Astrocyte (in vitro differentiated cells and primary cell): ENCODE measurements at regions not wholly inside any gene's neighbourhood (a gene's known extent, or its start where the extent isn't known, plus 50 kb on each side); places are given as distances from the start of the nearest gene placed in this dataset.
A peak's percentile ranks its signal among the peaks of the same experiment; 100 is the strongest.

Experiments used
- DNase-seq: peaks from one replicate; pipeline ENCODE4 v3.0.0-alpha.2; 2010; ENCODE audit warnings: low read depth
- FAIRE-seq: peaks from 2 replicates; lab custom pipeline; 2011; peaks lifted over from hg19 to GRCh38; lab: Jason Lieb, UNC
- H2AFZ ChIP-seq: 2 replicates; pipeline ENCODE4 v1.6.0; 2012; ENCODE audit warnings: low read depth, low read length, inconsistent platforms
- H3K27ac ChIP-seq: 2 replicates; pipeline ENCODE4 v1.5.1; 2011; ENCODE audit warnings: low read depth, low read length, inconsistent platforms
- H3K27me3 ChIP-seq: 2 replicates; pipeline ENCODE4 v1.6.0; 2011; ENCODE audit warnings: low read length, inconsistent platforms; ENCODE audit not compliant: insufficient read depth
- H3K36me3 ChIP-seq: 2 replicates; pipeline ENCODE4 v1.5.1; 2011; ENCODE audit warnings: low read length, inconsistent platforms; ENCODE audit not compliant: insufficient read depth
- H3K4me1 ChIP-seq: 2 replicates; pipeline ENCODE4 v1.5.1; 2011; ENCODE audit warnings: low read length, inconsistent platforms; ENCODE audit not compliant: insufficient read depth
- H3K4me2 ChIP-seq: 2 replicates; pipeline ENCODE4 v1.6.0; 2012; ENCODE audit warnings: low read length, inconsistent platforms
- H3K4me3 ChIP-seq: 2 replicates; pipeline ENCODE4 v1.5.1; 2011; ENCODE audit warnings: low read depth, mild to moderate bottlenecking, low read length, inconsistent platforms; ENCODE audit not compliant: insufficient read depth
- H3K79me2 ChIP-seq: 2 replicates; pipeline ENCODE4 v1.6.0; 2012; ENCODE audit warnings: mild to moderate bottlenecking, low read length, inconsistent platforms; ENCODE audit not compliant: insufficient read depth
- H3K9ac ChIP-seq: 2 replicates; pipeline ENCODE4 v1.6.0; 2012; ENCODE audit warnings: mild to moderate bottlenecking, low read length, inconsistent platforms
- H3K9me3 ChIP-seq: 2 replicates; pipeline ENCODE4 v1.5.1; 2012; ENCODE audit warnings: low read depth, mild to moderate bottlenecking, low read length, inconsistent platforms; ENCODE audit not compliant: insufficient read depth
- H4K20me1 ChIP-seq: 2 replicates; pipeline ENCODE4 v1.6.0; 2012; ENCODE audit warnings: low read length, inconsistent platforms; ENCODE audit not compliant: insufficient read depth
- H3K27ac Mint-ChIP-seq: one replicate; pipeline ENCODE4 v1.8.0; 2021; ENCODE audit warnings: mild to moderate bottlenecking, mixed read lengths; ENCODE audit not compliant: unreplicated experiment
- H3K27me3 Mint-ChIP-seq: one replicate; pipeline ENCODE4 v1.8.0; 2021; ENCODE audit warnings: low read depth, mixed read lengths; ENCODE audit not compliant: unreplicated experiment
- H3K36me3 Mint-ChIP-seq: one replicate; pipeline ENCODE4 v1.8.0; 2021; ENCODE audit warnings: low read depth, mixed read lengths; ENCODE audit not compliant: unreplicated experiment
- H3K4me1 Mint-ChIP-seq: one replicate; pipeline ENCODE4 v1.8.0; 2021; ENCODE audit warnings: low read depth, mixed read lengths; ENCODE audit not compliant: unreplicated experiment
- H3K4me3 Mint-ChIP-seq: one replicate; pipeline ENCODE4 v1.8.0; 2021; ENCODE audit warnings: mild to moderate bottlenecking, moderate library complexity, mixed read lengths; ENCODE audit not compliant: unreplicated experiment
- H3K9me3 Mint-ChIP-seq: one replicate; pipeline ENCODE4 v1.8.0; 2021; ENCODE audit warnings: mild to moderate bottlenecking, mixed read lengths; ENCODE audit not compliant: unreplicated experiment
- CTCF ChIP-seq: IDR thresholded peaks from 2 replicates; pipeline ENCODE4 v1.5.1; 2011; ENCODE audit warnings: low read depth, mild to moderate bottlenecking, inconsistent platforms, low read length, moderate library complexity; ENCODE audit not compliant: insufficient read depth
- EZH2 ChIP-seq: IDR thresholded peaks from 2 replicates; pipeline ENCODE4 v1.6.1; 2012; ENCODE audit warnings: mild to moderate bottlenecking, low read length, inconsistent platforms; ENCODE audit not compliant: insufficient read depth

DNA sequence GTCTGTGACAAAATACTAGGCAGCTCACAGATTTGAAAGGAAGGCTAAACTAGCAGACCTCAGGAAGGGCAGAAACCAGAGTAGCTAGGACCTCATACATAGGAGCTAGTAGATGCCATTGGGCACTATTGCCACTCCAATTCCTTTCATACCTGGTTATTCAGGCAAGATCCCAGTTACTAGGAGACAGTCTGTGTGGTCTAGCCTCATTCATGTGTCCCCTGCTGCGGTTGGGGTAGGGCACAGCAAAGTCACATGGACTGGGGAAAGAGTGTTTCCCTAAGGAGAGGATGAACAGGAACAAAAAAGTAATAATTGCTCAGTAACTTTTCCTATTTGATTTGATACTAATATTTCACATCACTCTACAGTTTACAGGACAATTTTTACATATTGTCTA, 204.6 kb upstream of the HEY2 start:
- FAIRE-seq, result no peak
- Mint-ChIP-seq H3K27me3 (no peaks in the 10 kb centered on the region), H3K27ac (no peak overlapping the region)

DNA sequence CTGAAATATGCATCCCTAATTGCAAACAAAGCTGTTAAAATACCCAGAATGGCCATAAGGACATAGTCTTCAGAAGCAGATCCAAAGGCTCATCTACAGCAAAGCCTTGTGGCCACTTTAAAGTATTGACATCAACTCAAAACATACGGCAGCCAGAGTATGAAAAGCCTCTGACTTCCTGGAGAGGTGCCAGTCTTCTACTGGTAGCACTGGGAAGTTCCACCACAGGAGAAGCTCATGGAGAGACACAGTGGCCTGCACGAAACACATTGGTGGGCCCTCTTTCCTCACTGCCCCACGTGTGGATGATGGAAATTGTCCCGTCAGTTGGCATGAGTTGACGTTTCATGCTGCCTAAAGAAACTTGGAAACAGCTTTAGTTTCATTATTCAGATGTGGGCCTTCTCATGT, 202.6 kb upstream of the HEY2 start:
- Mint-ChIP-seq H3K27me3 (no peaks in the 10 kb centered on the region), H3K4me1 (peaks cover 6% of the 10 kb centered on the region), H3K9me3 (no peaks in the 10 kb centered on the region), H3K4me3 (no peak overlapping the region), H3K36me3 (no peaks in the 10 kb centered on the region), H3K27ac (no peak overlapping the region)
- no peaks in the 10 kb centered on the region for H3K27me3 ChIP-seq
- FAIRE-seq (no peak), DNase-seq (no peak)
- H3K36me3 ChIP-seq, result no peaks in the 10 kb centered on the region
- H3K4me1 ChIP-seq, result no peaks in the 10 kb centered on the region
- H3K4me2 ChIP-seq, result no peak overlapping the region
- H3K9ac ChIP-seq, result no peak overlapping the region
- no peaks in the 10 kb centered on the region for H3K9me3 ChIP-seq
- no peaks in the 10 kb centered on the region for H3K79me2 ChIP-seq
- no peak for TF ChIP-seq EZH2
- no peak for TF ChIP-seq CTCF
- peak overlapping the region; percentile 4 for H2AFZ ChIP-seq
- no peaks in the 10 kb centered on the region for H4K20me1 ChIP-seq
- no peak overlapping the region for H3K27ac ChIP-seq
- no peak overlapping the region for H3K4me3 ChIP-seq

More for the DNA sequence above, 204.6 kb upstream of the HEY2 start:
- no peak overlapping the region for H3K27ac ChIP-seq
- H3K79me2 ChIP-seq, result no peaks in the 10 kb centered on the region
- no peak overlapping the region for H3K4me2 ChIP-seq
- no peaks in the 10 kb centered on the region for H3K36me3 Mint-ChIP-seq
- H2AFZ ChIP-seq, result no peak overlapping the region
- DNase-seq, result no peak
- H3K4me1 Mint-ChIP-seq, result peaks cover 6% of the 10 kb centered on the region
- H3K9me3 ChIP-seq, result no peaks in the 10 kb centered on the region
- no peak overlapping the region for H3K4me3 Mint-ChIP-seq
- H3K27me3 ChIP-seq, result no peaks in the 10 kb centered on the region
- H4K20me1 ChIP-seq, result no peaks in the 10 kb centered on the region
- H3K4me3 ChIP-seq, result no peak overlapping the region
- TF ChIP-seq CTCF (no peak), EZH2 (no peak)
- H3K36me3 ChIP-seq, result no peaks in the 10 kb centered on the region
- no peak overlapping the region for H3K9ac ChIP-seq
- H3K9me3 Mint-ChIP-seq, result no peaks in the 10 kb centered on the region
- H3K4me1 ChIP-seq, result no peaks in the 10 kb centered on the region

GRCh38 chr6:125547381-125547780, 202.1 kb upstream of the HEY2 start:
- H3K4me3 ChIP-seq, result no peak overlapping the region
- H3K36me3 Mint-ChIP-seq, result no peaks in the 10 kb centered on the region
- TF ChIP-seq CTCF (no peak), EZH2 (no peak)
- no peak overlapping the region for H3K4me2 ChIP-seq
- H3K4me1 ChIP-seq, result no peaks in the 10 kb centered on the region
- no peaks in the 10 kb centered on the region for H3K9me3 ChIP-seq
- DNase-seq (no peak), FAIRE-seq (no peak)
- no peak overlapping the region for H3K9ac ChIP-seq
- no peaks in the 10 kb centered on the region for H3K27me3 Mint-ChIP-seq
- H3K27ac Mint-ChIP-seq, result no peak overlapping the region
- no peaks in the 10 kb centered on the region for H3K27me3 ChIP-seq
- no peak overlapping the region for H3K27ac ChIP-seq
- no peak overlapping the region for H3K4me3 Mint-ChIP-seq
- no peaks in the 10 kb centered on the region for H3K79me2 ChIP-seq
- no peaks in the 10 kb centered on the region for H3K36me3 ChIP-seq
- peaks cover 6% of the 10 kb centered on the region for H3K4me1 Mint-ChIP-seq
- no peaks in the 10 kb centered on the region for H4K20me1 ChIP-seq
- H2AFZ ChIP-seq, result no peak overlapping the region
- H3K9me3 Mint-ChIP-seq, result no peaks in the 10 kb centered on the region
